A673 (cell line): ENCODE measurements at regions not wholly inside any gene's neighbourhood (a gene's known extent, or its start where the extent isn't known, plus 50 kb on each side); places are given as distances from the start of the nearest gene placed in this dataset.

Experiments used
- BruUV-seq: library from RNA; stranded (reverse); fragments of 400-500 nt; replicated peaks from 2 replicates; lab custom pipeline; 2021; lab: Mats Ljungman, UMichigan
- CTCF ChIA-PET: fragments of 300-600 bp; sonication (Branson Sonifier 250); formaldehyde crosslinking; loops from one replicate; lab custom pipeline; 2022; ENCODE audit warnings: antibody characterized with exemption; lab: Charles Lee
- POLR2A ChIA-PET: fragments of 300-600 bp; sonication (Branson Sonifier 250); formaldehyde crosslinking; loops from one replicate; lab custom pipeline; 2022; ENCODE audit warnings: antibody characterized with exemption; ENCODE audit not compliant: low non-redundant PET; lab: Charles Lee
- DNase-seq: peaks from one replicate; pipeline ENCODE4 v3.0.0-alpha.2; 2015; ENCODE audit warnings: low spot score
- H3K27ac ChIP-seq: fragments of 200-600 bp; sonication (generic); 2 replicates; pipeline ENCODE4 v1.5.1; 2016; ENCODE audit warnings: mixed run types, low read depth, mild to moderate bottlenecking, mixed read lengths, antibody characterized with exemption, low read length; ENCODE audit not compliant: poor library complexity, severe bottlenecking
- H3K27me3 ChIP-seq: fragments of 200-600 bp; sonication (generic); replicated peaks from 2 replicates; pipeline ENCODE4 v1.6.1; 2017; ENCODE audit warnings: mixed run types, low read depth, mild to moderate bottlenecking, mixed read lengths, antibody characterized with exemption, low read length; ENCODE audit not compliant: insufficient read depth, poor library complexity
- H3K36me3 ChIP-seq: fragments of 200-600 bp; sonication (generic); 2 replicates; pipeline ENCODE4 v1.6.1; 2016; ENCODE audit warnings: mixed run types, mild to moderate bottlenecking, mixed read lengths, antibody characterized with exemption, low read length; ENCODE audit not compliant: insufficient read depth, poor library complexity, severe bottlenecking
- H3K4me1 ChIP-seq: fragments of 200-600 bp; sonication (generic); 2 replicates; pipeline ENCODE4 v1.6.1; 2017; ENCODE audit warnings: mixed run types, mild to moderate bottlenecking, mixed read lengths, antibody characterized with exemption, low read length; ENCODE audit not compliant: insufficient read depth, poor library complexity, severe bottlenecking
- H3K4me3 ChIP-seq: fragments of 200-600 bp; sonication (generic); 2 replicates; pipeline ENCODE4 v1.5.1; 2016; ENCODE audit warnings: low read depth, mixed run types, mild to moderate bottlenecking, mixed read lengths, low read length; ENCODE audit not compliant: poor library complexity, severe bottlenecking
- H3K9me3 ChIP-seq: fragments of 200-600 bp; sonication (generic); 2 replicates; pipeline ENCODE4 v1.6.1; 2016; ENCODE audit warnings: mixed run types, low read depth, mild to moderate bottlenecking, mixed read lengths, antibody characterized with exemption, low read length; ENCODE audit not compliant: poor library complexity, severe bottlenecking
- EZH2 ChIP-seq: fragments of 200-600 bp; sonication (generic); IDR thresholded peaks from 2 replicates; pipeline ENCODE4 v1.6.1; 2017; ENCODE audit warnings: borderline replicate concordance, low read depth, mild to moderate bottlenecking, mixed read lengths, antibody characterized with exemption, low read length; ENCODE audit not compliant: poor library complexity, severe bottlenecking
- intact Hi-C: fragments of 100-400 bp; cut with micrococcal nuclease; formaldehyde crosslinking; loops from one replicate; pipeline ENCODE4 v1.10.0; 2022; ENCODE audit not compliant: unreplicated experiment
- TF ChIP-seq, protein P1 (sequence below): fragments of 300-800, 200-600 bp; sonication (generic); conservative IDR thresholded peaks from 2 replicates; pipeline ENCODE4 v1.5.1; 2017; ENCODE audit warnings: low read depth, mild to moderate bottlenecking, antibody characterized with exemption, low read length, moderate library complexity, mixed read lengths

DNA sequence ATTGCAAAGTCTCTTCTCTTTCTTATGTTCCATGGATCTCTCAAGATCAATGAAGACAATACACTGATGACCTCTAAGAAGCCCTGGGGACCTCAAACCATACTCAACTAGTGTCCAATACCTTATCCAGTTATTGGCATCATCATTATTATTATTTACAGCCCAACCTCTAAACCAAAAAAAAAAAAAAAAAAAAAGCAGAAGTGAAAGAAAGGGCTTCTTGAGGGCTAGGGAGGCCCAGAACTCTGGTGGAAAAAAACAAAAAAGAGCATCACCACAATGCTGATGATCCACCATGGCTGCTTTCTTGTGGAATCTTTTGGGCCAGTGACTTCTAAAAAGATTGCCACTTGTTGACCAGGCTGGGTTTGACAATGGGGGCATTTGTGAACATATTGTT, 324.9 kb downstream of the LPIN1 start:
- intact Hi-C loops = no loop called here
- BruUV-seq = no TSS peak
- TF ChIP-seq EZH2 = no peak
- TF ChIP-seq, protein P1, sequence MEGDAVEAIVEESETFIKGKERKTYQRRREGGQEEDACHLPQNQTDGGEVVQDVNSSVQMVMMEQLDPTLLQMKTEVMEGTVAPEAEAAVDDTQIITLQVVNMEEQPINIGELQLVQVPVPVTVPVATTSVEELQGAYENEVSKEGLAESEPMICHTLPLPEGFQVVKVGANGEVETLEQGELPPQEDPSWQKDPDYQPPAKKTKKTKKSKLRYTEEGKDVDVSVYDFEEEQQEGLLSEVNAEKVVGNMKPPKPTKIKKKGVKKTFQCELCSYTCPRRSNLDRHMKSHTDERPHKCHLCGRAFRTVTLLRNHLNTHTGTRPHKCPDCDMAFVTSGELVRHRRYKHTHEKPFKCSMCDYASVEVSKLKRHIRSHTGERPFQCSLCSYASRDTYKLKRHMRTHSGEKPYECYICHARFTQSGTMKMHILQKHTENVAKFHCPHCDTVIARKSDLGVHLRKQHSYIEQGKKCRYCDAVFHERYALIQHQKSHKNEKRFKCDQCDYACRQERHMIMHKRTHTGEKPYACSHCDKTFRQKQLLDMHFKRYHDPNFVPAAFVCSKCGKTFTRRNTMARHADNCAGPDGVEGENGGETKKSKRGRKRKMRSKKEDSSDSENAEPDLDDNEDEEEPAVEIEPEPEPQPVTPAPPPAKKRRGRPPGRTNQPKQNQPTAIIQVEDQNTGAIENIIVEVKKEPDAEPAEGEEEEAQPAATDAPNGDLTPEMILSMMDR = no peak
- Histone ChIP-seq H3K27ac (peak overlapping the region; percentile 33), H3K4me1 (peaks cover 16% of the 10 kb centered on the region), H3K36me3 (no peaks in the 10 kb centered on the region), H3K27me3 (no peaks in the 10 kb centered on the region), H3K9me3 (no peaks in the 10 kb centered on the region), H3K4me3 (no peak overlapping the region)
- ChIA-PET CTCF (no interaction called here), POLR2A (no interaction called here)
- DNase-seq = no peak

DNA sequence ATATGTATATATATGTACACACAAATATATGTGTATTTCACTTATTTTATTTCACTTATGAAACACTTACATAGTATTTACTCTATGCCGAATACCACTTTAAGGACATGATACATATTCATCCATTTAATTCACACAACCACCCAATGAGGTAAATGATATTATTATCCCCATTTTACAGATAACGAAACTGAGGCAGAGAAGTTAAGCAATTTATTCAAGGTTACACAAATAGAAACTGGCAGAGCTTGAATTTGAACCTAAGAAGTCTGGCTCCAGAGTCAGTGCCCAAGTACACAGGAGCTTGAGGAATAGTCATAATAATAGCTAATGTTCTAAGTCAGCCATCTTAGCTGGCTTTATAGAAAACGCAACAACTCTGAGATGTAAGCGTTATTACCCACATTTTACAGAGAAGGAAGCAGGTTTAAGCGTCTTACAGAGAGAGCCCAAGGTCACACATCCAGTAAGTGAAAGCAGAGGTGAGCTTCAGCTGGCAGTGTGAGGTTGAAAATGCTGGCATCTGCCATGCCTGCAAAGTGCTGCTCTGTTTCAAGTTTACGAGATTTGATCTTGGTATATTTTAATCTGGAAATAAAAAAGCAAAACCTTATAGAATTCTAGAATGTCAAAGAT, 326.9 kb downstream of the LPIN1 start:
- Histone ChIP-seq H3K4me1 (peaks cover 16% of the 10 kb centered on the region), H3K4me3 (no peak overlapping the region), H3K27me3 (no peaks in the 10 kb centered on the region), H3K36me3 (no peaks in the 10 kb centered on the region), H3K27ac (no peak overlapping the region), H3K9me3 (no peaks in the 10 kb centered on the region)
- no peak for DNase-seq
- ChIA-PET CTCF (no interaction called here), POLR2A (no interaction called here)
- no TSS peak for BruUV-seq
- TF ChIP-seq EZH2 = no peak
- TF ChIP-seq, protein P1 = no peak
- intact Hi-C loops = no loop called here

DNA sequence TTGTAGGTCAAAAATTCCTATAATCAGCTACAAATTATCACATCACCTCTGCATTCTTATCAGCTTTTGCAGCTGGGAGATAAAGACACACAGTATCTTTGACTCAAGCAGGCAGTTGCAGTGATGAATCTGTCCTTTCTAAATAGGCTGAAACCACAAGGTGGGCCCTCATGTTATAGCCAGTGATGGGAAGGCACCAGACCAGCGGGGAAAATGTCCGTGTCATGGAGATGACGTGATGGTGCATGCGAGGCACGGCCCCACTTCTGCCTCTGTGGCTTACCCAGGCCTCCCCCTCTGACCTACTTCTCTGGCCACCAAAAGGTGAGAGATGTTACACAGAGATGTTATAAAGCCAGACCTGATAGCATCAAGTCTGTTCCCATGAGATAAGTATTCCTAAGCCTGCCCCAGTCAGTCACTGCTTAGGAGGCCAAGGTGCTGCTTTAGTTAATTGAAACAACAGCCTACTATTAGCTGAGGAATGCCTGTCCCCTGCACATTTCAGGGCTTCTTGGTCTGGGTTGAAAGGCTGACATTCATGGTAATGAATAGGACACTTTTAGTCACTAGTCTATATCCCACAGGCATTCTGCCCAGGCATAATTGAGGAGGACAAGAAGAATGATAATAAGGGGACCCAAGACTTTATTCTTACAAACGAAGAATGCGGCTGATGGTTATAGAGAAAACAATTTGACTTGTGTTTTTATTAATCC, 327.9 kb downstream of the LPIN1 start:
- TF ChIP-seq, protein P1 = no peak
- CTCF ChIA-PET = no interaction called here

More for the DNA sequence above, 327.9 kb downstream of the LPIN1 start:
- Histone ChIP-seq H3K4me3 (no peak overlapping the region), H3K27ac (no peak overlapping the region), H3K9me3 (no peaks in the 10 kb centered on the region), H3K4me1 (peaks cover 16% of the 10 kb centered on the region), H3K27me3 (no peaks in the 10 kb centered on the region), H3K36me3 (no peaks in the 10 kb centered on the region)
- no peak for DNase-seq
- POLR2A ChIA-PET = no interaction called here
- intact Hi-C loops = no loop called here
- BruUV-seq = no TSS peak
